HG02840 (cell line): ENCODE measurements at regions not wholly inside any gene's neighbourhood (a gene's known extent, or its start where the extent isn't known, plus 50 kb on each side); places are given as distances from the start of the nearest gene placed in this dataset.

Experiments
- ATAC-seq: cut with Tn5 transposase; IDR thresholded peaks from one replicate; pipeline ENCODE4 v1.9.1; 2021; ENCODE audit warnings: mild to moderate bottlenecking, moderate library complexity, moderate number of reproducible peaks; ENCODE audit not compliant: unreplicated experiment, low FRiP score

DNA sequence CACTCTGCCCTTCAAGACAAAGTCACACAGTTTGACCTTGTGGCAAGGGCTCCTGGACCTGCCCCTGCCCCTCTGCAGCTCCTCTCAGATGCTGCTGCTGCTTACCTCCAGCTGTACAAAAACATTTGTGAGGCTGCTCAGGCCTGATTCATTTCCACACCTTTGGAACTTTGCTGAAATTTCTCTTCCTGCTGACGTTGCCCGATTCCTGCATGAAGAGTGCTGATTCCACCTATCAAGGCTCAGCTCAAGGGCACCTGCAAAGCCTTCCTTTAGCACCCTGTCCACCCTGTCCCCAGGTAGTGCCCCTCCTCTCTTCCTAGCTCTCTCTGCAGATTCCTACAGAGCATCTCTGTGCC is 738.3 kb upstream of the HS6ST1 start:
- ATAC-seq, result no peak

DNA sequence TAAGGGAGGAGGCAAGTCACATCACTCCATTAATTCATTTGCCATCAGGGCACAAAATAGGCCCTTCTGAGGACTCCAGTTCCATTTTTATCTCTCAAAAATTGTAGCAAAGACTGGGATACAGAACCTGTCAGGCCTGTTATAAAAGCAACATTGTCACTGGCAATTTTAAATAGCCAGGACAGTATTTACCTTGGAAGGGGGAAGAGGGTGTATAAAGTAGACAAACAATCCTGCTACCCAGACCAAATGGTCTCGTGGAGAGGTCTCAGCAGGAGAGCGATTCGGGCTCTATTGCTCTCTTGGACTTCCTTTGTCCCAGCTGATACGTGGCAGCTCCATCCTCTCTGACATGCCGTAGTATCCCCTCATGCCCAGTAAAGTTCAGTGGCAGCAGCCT is 740.3 kb upstream of the HS6ST1 start:
- no peak for ATAC-seq

DNA sequence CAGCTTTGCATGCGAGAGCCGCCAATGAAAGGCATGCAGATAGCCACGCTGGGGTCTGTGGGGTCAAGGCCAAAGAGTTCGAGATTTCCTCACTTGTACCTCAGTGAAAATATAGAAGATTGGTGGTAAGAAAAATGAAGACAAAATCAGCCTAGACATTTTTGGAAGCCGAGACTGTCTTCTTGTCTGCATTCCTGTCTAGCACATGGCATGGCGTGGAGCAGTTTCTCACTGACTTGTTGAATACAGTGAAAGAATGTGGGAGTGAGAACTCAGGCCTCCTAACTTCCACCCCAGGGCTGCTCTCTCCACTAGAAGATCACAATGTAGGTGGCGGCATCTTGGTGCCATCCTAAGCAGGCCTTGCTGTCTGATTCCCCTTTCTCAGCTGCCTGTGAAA is 740.8 kb upstream of the HS6ST1 start:
- ATAC-seq, result no peak

DNA sequence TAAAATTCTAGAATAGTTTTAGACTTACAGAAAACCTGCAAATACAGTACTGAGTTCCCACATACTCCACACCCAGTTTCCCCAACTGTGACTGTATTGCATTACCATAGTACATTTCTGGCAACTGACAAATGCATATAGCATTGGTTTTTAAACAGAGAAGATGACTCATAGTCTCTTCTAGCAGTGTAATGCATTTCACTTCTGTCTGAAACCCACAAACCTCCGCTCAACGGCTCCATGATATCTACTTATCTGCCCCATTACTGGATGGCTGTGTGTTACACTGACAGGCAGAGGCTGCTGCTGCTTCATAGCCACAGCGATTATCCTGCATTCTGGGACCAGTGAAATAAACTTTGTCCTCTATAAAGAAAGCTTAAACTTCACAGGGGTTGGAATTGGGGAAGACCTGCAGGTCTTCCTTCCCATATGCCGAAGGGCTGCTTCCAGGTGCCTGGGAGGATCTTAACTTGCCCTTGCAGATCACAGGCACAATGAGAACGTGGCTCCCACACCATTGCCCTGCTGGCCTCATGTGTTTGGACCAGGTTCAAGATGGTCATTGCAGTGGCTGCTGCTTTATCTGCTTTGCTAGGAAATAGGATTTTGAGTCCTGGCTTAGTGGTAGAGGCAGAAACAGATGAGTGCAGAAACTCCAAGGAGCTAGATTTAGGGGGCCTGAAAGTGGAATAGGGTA is 742.6 kb upstream of the HS6ST1 start:
- ATAC-seq, result no peak

DNA sequence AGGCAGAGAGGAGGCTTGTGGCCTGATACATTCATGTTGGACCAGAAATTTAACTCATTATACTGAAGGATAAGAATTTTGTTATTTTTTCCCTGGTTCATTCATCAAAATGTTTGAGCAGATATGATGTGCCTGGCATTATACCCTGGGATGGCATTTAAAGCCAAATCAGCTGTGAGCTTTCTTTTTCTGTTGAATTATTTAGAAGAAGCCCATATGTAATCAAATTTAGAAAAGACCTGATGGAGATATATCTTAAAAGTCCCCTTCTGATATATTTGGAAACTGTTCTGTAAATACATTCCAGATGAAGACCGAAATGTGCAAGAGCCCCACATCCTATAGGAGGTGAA is 743.1 kb upstream of the HS6ST1 start:
- no peak for ATAC-seq

DNA sequence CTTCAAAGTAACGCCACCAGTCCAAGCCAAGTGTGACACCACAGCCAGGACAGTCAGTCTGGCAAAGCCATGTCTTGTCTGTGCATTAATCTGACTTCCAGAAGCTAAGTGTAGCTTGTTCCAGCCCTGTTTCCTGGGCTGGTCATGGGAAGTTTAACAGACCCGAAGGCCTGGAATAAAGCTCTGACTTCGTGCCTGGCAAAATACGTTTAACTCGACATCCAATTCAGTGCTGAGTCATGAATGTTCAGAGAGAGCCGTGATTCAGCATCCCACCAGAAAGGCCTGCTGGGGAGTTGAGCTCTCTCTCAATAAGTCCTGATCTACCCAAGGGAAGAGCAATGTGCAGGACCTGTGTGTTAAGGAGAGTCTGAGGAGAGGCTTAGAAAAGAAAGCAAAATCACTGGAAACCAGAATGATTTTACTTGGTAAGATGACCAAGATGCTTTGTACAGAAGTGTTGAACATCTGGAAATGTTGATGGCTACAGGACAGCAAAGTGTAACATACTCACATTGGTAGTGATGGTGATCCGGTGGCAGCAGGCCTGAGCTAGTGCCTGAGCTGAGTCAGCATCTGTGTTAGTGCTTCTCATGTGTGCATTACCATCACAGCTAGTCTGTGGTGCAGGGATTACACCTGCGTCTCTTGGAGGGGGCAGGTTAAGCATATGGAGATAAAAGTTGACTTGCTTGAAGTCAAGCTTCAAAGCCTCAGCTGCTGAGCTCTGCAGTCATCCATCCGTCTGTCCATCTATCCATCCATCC is 743.7 kb upstream of the HS6ST1 start:
- ATAC-seq, result no peak

DNA sequence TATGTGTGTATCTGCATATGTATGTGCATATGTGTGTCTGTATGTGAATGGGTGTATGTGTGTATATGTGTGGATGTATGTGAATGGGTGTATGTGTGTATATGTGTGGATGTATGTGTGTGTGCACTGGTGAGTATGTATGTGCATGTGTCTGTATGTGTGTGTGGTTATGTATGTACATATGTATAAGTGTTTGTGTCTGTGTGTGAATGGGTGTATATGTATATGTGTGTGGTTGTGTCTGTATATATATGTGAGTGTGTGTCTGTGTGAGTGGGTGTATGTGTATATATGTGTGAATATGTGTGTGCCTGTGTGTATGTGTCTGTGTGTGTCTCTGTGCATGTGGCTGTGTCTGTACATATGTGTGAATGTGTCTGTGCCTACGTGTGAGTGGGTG is 748.4 kb upstream of the HS6ST1 start:
- no peak for ATAC-seq

DNA sequence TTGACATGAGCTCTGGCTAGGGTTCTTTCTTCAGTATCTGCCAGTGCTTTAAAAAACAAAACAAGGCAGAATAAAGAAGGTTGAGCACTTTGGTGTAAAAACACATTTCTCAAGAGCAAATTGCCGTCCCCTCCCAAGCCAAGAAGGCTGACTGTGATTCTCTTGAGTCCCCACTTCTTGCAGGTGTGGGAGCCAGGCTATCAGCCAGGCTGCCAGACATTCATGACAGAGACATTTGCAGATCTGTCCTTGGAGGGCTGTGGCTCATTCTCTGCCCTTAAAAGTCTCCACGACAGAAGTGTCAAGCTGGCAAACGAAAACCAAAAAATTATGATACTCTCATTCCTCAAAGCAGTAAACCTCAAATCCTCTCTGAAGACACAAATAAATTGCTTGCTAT is 749.3 kb upstream of the HS6ST1 start:
- no peak for ATAC-seq

DNA sequence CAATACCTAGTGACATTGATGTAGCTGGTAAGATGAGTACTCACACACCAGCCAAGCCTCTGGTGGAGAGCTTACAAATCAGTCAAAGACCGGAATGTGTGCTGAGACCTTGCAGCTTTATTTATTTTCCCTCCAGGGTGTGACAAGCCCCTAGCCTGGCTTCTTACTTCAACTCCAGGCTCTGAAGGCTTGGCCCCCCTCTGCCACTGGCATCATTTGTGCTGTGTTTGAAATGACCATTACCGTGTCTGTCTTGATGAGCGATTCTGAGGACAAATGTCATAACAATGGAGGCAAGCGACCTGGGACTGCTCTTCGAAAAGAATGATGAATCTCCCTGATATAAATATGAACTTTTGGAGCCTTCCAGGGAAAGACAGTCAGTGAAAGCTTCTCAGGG is 749.9 kb upstream of the HS6ST1 start:
- ATAC-seq, result no peak

DNA sequence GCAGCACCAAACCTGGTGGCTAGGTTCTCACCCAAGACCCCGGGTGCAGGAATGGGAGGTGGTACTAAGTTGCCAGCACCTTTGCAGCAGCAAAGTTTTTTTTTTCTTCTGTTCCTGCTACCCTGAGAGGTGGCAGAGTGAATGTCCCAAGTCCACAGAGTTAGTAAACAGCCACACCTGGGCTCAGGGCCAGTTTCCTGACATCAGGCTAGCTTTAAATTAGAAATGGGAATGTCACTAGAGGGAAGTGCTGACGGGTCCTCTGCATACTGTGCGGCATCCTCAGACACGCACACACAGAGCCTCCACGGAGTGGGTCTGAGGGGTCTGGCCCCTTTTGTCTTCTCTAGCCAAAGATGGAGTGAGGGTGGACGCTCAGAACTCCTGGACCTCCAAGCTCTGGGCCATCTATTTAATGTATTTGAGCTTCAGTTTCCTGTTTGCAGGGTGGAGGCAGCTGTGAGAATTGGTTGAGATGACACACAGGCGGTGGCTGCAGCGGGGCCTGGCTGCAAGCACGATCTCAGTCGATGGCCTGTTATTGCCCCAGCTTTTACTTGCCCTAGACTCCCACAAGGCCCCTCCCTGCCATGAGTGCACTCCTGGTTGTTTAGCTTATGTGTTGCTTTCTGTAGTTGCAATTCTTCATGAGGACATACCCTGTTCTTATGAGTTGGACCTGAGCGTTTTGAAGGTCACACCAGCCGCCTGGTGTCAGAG is 751.4 kb upstream of the HS6ST1 start:
- ATAC-seq, result no peak

DNA sequence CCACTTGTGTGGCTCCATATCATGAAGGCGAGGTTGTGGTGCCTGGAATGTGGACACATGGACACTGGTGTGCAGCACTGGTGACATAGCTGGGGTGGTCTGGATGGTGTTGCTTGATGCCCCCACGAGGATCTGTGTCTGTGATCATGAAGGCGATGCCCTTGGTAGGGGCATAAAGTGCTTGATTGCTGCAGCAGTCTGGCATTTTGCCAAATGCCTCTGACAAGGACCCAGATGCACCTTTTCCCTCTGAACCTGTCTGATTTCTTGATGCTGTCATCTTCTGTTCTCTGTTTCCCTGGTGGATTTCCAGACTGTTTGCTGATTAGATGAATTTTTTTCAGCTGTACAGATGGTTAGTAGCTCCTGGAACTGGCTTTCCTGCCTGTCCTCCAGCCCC is 752.0 kb upstream of the HS6ST1 start:
- no peak for ATAC-seq

DNA sequence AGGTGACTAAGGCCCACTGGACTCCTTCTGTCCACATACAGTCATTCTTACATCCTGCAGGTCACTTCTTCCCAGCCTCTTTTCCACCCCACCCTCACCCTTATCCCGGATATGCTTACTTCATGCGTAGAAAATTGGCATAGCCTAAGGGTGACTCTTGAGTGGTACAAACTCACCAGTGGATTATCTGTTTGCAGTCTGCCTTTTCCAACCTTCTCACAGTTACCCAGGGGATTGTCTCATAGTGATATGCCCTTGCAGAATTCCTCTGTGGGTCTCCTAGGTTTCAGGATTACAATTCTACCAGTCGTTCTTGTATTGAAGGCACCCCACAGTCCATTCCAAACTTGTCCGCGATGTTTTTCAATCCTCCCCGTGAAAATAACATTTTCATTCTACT is 752.9 kb upstream of the HS6ST1 start:
- ATAC-seq, result no peak

DNA sequence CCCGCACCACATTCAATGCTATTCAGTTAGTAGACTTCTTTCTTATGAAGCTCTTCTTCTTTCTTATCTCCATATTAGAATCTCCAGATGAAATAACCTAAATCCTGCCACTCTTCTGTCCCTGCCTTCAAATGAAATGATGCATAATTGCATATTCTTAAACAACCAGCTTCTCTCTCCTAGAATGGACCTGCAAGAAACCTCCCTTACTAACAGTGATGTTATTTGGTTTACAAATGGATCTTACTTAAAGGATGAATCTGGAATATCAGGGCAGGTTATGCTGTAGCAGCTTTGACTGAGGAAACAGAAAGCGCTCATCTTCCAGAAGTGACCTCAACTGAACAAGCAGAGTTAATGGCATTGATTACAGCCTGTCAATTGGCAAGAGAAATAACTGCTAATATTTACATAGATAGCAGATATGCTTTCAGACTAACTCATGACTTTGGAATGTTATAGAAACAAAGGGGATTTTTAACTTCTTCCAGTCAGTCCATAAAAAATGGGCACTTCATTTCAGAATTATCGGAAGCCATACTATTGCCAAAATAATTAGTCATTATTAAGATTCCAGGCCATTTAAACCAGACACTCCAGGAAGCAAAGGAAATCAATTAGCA is 755.7 kb upstream of the HS6ST1 start:
- ATAC-seq, result no peak

DNA sequence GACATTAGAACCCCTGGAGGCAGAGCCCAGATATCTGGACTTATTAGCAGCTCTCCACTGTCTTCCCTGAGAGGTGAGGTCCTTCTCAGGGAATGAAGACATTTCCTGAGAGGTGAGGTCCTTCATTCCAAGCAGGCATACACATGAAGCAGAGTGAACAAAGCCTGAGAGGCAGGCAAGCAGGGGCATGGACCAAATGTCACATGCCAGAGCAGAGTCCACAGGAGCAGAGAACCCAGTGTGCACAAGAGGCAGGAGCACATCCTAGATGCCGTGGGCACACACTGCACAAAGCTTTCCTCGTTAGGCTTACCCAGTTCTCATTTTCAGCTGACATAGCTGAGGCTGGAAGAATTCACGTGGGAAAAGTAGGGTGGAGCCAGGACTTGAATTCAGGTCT is 759.9 kb upstream of the HS6ST1 start:
- ATAC-seq, result no peak

DNA sequence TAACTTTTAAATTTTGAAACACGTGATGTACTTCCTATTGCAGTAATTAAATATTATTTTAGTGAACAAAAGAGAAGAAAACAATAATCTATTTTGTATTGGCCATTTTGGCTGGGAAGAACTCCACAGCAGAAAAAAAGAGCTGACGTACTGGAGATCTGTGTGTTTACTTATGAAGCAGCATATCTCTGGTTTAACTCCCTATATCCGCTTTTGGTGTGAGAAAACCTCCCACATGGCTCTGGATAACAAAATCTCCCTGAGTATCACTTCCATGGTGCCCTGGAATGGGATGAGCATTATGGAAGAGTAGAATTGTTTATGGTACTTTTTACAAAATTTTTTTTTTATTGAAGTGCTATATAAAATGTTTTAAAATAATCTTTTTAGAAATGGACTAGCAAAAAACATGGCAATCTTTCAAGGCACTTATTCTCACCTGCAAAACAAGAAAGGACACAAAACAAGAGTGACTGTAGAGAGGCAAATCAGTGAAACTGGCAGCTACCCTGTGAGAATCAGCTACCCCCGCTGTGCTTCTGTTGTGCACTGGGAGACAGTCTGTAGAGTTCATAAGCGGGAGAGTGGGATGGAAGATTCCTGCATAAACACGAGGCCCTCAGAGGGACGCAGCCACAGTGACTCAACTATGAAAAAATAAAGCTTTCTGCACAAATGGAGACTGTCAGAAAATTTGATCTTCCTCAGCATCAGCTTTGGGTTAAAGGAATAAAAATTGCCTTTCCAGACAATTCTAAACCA is 762.2 kb upstream of the HS6ST1 start:
- no peak for ATAC-seq

DNA sequence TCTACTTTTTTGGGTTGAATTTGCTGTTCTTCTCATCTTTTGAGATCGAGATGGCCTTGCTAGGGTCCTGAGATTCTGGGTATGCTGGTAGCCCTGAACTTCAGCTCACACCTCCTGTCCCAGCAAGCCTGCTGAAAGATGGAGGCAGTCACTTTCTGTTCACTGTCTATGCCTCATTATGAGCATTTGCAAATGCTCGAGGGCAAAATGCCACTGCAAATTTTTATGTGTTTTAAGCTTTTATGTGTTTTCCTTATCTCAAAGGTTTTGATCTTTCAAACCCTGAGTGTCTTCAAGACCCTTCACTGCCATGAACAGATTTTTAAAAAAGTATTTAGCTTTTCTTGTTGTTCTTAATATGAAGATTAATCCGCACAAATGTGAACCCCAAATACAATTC is 766.7 kb upstream of the HS6ST1 start:
- ATAC-seq, result no peak

DNA sequence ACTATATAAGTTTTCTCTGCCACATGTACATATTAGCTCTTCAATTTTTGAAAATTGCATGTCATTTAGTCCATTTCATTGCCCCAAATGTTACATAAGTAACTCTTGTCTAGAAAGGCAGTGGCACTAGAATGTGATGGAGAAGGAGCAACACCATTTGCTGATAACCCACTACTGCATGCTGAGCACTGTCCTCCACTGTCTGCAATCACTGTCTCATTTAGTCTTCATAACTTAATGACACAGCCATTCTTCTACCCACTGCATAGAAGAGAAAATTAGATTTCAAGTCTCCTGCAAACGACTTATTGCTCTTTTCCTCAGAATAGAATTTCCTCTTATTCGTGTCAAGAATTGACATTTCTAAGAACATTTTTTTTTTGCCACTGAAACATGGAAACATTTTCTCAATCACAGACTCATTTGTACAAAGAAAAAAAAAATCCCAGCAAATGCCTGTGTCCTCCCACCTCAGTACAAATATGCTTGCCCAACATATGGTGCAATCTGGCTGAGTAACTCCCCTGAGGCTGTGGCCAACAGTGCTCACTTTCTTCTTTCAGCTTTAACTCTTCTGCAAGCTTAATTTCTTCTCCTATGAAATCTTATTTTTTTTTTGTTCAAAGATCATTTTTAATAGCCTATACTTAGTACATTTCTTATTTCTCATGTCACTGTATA is 768.6 kb upstream of the HS6ST1 start:
- ATAC-seq, result no peak

DNA sequence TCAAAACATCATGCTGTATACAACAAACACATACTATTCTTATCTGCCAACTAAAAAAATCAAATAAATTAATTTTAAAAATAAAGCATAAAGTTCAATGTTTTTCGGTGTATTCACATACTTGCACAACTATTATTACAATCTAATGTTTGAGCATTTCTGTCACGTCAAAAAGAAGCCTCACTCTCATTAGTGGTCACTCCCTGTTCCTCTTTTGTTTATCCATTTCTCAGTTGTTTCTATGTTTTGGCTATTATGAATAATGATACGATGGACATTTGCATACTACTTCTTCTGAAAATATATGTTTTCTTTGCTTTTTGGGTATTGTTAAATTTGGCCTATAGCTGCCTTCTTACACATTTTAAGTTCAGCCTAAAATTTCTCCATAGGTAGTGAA is 773.0 kb upstream of the HS6ST1 start:
- no peak for ATAC-seq

DNA sequence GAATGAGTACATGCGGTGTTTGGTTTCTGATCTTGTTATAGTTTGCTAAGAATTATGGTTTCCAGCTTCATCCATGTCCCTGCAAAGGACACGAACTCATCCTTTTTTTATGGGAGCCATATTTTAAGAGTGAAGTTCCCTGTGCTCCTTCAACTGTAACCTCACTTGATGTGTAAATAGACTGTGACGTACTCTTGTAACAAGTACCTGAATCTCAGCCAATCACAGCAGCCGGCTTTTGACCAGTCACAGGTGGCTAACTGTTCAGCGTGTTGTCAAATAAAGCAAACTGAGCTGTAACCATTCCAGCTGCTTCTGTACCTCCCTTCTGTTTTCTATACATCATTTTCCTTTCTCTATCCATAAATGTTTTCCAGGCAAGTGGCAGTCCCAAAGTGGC is 774.3 kb upstream of the HS6ST1 start:
- no peak for ATAC-seq

DNA sequence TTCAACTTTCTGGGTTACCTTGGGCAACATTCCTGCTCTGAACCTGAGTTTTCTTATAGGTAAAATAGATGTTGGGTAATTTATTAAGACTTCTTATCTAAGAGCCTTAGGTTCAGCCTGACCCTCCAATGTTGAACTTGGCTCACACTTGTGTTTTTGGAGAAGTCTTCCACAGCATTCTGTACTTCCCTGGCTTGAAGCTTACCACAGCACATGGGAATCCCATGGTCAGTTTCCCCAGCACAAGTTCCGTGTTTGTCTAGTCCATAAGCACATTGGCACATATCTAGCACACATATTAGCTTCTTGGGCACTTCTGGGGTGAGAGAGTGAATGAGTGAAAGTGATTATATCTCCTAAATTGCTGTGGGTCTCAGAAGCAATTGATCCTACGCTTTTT is 782.5 kb upstream of the HS6ST1 start:
- ATAC-seq, result no peak
